H1 (cell line): ENCODE measurements at regions not wholly inside any gene's neighbourhood (a gene's known extent, or its start where the extent isn't known, plus 50 kb on each side); places are given as distances from the start of the nearest gene placed in this dataset.

Experiments
- BRCA1 ChIP-seq: IDR thresholded peaks from 2 replicates; pipeline ENCODE4 v1.6.1; 2012; ENCODE audit warnings: low read depth, low read length, improper control_type of control experiment
- TF ChIP-seq, protein P1 (sequence below): IDR thresholded peaks from 2 replicates; pipeline ENCODE4 v1.6.1; 2011; ENCODE audit warnings: low read length, improper control_type of control experiment

DNA sequence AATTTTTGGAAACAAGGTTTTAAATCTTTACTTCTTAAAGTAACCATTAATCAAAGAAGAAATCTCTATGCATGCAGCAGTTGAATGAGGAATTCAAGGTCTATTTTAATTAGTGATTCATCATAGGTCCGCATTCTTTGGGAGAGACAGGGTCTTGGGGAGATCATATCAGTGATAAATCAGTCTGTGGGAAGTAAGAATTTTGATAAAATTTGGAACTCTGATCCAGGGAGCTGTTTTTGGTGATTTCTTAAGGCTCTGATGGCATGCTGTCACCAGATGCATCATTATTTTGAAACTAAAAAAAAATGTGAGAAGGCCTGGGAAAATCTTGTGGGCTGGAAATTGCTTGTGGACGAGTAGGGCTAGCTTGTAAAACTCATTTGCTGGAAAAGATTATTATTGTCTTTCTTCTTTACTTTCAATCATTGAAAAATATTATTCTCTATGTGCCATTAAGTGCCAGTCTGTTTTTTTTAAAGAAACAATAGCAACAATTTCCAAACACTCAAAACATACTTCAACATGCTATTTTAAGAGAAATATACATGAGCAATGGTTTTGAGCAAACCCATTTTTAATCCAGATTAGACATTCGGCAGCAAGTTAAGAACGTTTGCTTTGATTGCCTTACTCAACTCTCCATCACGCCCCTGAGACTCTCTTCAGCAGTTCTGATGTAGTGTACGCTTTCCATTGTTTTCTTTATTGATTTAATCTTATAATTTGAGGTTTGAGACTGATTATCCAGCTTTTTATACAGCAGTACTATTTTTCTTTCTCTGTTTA is 62.6 kb downstream of the ZBTB18 start (continued):
- no peak for TF ChIP-seq BRCA1
- TF ChIP-seq, protein P1, sequence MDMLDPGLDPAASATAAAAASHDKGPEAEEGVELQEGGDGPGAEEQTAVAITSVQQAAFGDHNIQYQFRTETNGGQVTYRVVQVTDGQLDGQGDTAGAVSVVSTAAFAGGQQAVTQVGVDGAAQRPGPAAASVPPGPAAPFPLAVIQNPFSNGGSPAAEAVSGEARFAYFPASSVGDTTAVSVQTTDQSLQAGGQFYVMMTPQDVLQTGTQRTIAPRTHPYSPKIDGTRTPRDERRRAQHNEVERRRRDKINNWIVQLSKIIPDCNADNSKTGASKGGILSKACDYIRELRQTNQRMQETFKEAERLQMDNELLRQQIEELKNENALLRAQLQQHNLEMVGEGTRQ = no peak
- TF ChIP-seq, all 59 proteins: peak for 0
